ENCODE measurements at regions not wholly inside any gene's neighbourhood (a gene's known extent, or its start where the extent isn't known, plus 50 kb on each side); places are given as distances from the start of the nearest gene placed in this dataset.

- no peak for TF ChIP-seq CTCF (IDR thresholded peaks at IDR 0.05; ENCODE audit: low read length)
- no peak for TF ChIP-seq EZH2 (IDR thresholded peaks at IDR 0.05; ENCODE audit: borderline replicate concordance, low read length)
Measured at GRCh38 chr18:68397241-68398035, 317.5 kb downstream of the TMX3 start.

Measured in OCI-LY1 (cell line).